Fibroblast of peridontal ligament (primary cell): ENCODE measurements at regions not wholly inside any gene's neighbourhood (a gene's known extent, or its start where the extent isn't known, plus 50 kb on each side); places are given as distances from the start of the nearest gene placed in this dataset.
"Not testable (repeated sequence)": the region's sequence is repeated elsewhere in the genome, so short reads cannot be mapped to it uniquely, and the experiment has no call there.

ENCODE experiments used
- DNase-seq: peaks from one replicate; pipeline ENCODE4 v3.0.0-alpha.2; 2010; ENCODE audit errors: extremely low read depth

DNA sequence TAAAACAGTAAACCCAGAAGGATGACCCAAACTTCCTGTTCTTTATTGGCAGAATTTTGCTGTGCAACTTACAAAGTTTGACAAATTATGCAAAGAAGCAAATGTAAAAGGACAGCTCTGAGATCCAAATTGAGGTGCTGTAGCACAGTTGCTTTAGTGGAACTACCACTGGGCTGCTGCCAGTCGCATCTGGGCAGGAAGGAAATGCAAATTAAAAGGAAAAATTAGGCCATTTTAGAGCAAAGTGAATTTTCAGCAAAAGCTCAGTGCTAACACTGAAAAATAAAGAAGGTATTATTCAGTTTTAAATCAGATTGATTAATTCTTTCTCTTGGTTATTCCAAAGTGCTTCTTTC is 104.5 kb downstream of the ZMAT3 start:
- no peak for DNase-seq

DNA sequence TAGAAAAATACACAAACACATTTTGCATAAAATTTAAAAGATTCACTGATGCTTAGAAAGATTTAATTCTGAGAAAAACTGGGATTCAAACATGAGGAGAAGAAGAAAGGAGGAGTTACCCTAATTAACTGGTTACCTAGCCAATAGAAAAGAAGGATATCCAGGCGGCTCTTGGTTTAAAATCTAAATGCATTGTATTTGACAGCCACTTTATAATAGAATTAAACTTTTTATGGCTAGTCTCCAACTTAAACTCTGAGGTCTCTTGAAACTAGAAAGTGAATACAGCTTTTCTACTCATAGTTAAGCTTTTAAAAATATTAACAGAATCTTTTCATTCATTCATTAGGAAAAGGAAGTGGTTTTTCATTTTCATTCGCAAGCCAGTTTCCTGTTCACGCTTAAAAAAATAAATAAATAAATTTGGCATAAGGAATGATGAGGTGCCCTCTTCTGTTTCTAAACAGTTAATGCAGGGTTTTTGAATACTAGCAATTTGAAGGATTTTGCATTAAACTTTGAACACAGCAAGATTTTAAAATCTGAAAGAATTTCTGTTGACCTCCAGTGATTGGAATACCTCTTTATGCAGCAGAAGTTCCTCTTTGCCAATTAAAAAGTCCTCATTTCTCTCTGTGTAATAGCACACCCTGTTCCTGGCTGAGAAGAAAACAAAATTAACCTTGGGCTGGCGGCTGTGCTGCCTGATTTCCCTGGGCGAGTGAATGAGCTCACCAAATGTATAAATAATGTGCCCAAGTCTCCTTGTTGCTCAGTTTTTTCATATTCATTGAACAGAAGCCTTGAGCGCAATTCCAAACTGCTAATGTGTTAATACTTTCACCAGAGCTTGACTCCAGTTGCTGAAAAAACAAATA is 105.1 kb downstream of the ZMAT3 start:
- DNase-seq: peak; percentile 68

DNA sequence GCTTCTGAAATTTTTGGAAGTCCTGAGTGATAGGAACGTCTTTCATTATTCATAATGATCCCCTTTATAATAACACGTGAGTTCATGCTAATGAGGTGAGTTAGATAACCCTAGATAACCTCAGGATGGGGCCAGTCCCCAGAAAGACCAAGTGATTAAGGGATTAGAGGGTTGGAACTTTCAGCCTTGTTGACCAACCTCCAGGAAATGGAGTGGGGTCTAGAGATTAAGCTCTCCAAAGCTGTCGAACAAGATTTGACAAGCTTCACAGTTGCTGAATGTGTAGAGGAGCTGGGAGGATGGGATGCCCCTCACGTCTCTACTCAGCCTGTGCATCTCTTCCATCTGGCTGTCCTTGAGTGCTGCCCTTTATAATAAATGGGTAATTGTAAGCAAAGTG is 107.1 kb downstream of the ZMAT3 start:
- no peak for DNase-seq

GRCh38 chr3:178960918-178961317 is 110.7 kb downstream of the ZMAT3 start:
- no peak for DNase-seq

- peak; percentile 68 for DNase-seq
Observed at GRCh38 chr3:178960181-178960580, 111.4 kb downstream of the ZMAT3 start.

- no peak for DNase-seq
Observed at GRCh38 chr3:178950676-178951075, 120.9 kb downstream of the ZMAT3 start.

DNA sequence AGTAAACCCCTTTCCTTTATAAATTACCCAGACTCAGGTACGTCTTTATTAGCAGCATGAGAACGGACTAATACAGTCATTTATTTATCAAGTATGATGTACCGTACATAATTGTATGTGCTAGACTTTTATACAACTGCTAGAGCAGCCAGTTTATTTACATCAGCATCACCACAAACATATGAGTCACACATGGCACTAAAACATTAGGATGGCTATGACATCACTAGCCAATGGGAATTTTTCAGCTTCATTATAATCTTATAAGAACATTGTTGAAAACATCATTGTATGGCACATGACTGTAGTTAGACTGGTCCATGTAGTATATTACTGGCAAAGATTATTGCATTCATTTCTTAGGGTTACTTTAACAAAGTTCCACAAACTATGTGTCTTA is 121.7 kb downstream of the ZMAT3 start:
- DNase-seq: peak; percentile 3

DNA sequence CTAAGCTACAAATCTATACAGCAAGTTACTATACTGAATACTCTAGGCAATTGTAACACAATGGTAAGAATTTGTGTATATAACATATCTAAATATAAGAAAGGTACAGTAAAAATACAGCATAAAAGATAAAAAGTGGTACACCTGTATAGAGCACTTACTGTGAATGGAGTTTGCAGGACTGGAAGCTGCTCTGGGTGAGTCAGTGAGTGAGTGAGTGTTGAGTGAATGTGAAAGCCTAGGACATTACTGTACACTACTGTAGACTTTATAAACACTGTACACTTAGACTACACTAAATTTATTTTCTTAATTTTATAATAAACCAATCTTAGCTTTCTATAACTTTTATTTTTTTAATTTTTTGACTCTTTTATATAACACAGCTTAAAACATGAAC is 123.1 kb downstream of the ZMAT3 start:
- DNase-seq: no peak

GRCh38 chr3:178947738-178948137 is 123.9 kb downstream of the ZMAT3 start:
- DNase-seq: peak; percentile 27

DNA sequence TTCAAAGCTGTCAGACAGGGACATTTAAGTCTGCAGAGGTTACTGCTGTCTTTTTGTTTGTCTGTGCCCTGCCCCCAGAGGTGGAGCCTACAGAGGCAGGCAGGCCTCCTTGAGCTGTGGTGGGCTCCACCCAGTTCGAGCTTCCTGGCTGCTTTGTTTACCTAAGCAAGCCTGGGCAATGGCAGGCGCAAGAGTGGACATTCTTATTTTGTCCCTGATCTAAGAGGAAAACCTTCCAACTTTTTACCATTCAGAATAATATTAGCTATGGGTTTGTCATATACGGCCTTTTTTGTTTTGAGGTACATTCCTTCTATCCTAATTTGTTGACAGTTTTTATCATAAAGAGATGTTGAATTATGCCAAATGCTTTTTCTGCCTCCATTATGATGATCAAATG is 129.3 kb downstream of the ZMAT3 start:
- not testable (repeated sequence) for DNase-seq

GRCh38 chr3:178930116-178930515 is 141.5 kb downstream of the ZMAT3 start:
- no peak for DNase-seq

DNA sequence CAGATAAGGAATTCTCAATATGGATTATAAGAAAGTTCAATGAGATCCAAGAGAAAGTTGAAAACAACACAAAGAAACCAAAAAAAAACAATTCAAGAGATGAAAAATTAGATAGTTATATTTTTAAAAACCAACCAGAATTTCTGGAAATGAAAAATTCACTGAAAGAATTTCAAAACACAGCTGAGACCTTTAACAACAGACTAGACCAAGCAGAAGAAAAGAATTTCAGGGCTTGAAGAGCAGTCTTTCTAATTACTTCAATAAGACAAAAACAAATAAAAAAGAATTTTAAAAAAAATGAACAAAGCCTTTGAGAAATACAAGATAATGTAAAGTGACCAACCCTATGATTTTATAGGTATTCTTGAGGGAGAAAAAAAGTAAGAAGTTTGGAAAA is 155.4 kb downstream of the ZMAT3 start:
- DNase-seq: no peak

GRCh38 chr3:178915365-178915764 is 156.2 kb downstream of the ZMAT3 start:
- DNase-seq: no peak

- DNase-seq: no peak
Observed at GRCh38 chr3:178907081-178907480, 164.5 kb downstream of the ZMAT3 start.

DNA sequence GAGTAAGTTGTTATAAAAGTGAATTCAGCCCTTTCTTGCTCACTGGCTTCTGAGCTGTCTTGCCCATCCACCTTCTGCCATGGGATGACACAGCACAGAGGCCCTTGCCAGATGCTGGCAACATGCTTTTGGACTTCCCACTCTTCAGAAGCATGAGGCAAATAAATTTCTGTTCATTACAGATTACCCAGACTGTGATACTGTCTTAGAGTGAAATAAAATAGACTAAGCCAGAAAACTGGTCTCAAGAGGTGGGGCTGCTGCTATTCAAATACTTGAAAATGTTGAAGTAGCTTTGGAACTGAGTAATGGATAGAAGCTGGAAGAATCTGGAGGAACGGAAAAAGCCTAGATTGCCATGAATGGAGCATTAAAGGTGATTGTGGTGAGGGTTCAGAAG is 170.4 kb downstream of the ZMAT3 start:
- no peak for DNase-seq

DNA sequence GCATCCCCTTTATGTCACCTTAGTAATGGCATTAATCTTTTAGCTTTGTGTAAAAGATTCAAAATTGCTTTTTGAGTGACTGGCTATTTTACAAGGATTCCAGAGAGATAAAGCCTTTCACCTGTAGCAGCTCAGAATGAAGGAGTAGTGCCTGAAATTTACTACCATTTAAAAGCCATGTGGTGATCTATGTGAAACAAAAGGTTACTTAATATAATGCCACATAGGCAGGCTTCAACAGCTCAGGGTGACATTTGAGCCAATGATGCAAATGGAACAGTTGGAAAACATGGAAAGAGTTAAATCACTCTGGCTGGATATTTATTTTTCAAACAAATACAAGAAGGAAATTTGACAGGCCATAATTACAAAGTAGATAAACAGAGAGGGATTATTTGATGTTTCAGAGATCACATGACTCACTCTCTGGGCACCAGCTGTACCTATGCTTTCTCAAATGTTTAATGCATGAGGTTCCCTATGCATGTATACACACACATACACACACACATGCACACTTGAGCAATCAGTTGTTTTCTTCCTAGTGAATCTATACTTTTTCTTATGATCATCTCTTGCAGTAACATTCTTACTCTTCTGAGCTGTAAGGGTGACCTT is 171.5 kb downstream of the ZMAT3 start:
- DNase-seq: no peak

GRCh38 chr3:178895178-178895789 is 176.3 kb downstream of the ZMAT3 start:
- no peak for DNase-seq
